WTC11 (cell line): ENCODE measurements at regions not wholly inside any gene's neighbourhood (a gene's known extent, or its start where the extent isn't known, plus 50 kb on each side); places are given as distances from the start of the nearest gene placed in this dataset.

Source experiments
- ATAC-seq: fragments of 200-7000 bp; cut with Tn5 transposase; 2 replicates; pipeline ENCODE4 v1.10.0; 2021; ENCODE audit warnings: mild to moderate bottlenecking, moderate library complexity
- CTCF ChIA-PET: fragments of 300-600 bp; sonication (Branson Sonifier 250); formaldehyde crosslinking; loops from one replicate; lab custom pipeline; 2021; ENCODE audit warnings: antibody characterized with exemption; lab: Charles Lee
- POLR2A ChIA-PET: fragments of 350-600 bp; sonication (Branson Sonifier 250); formaldehyde crosslinking; loops from one replicate; lab custom pipeline; 2021; ENCODE audit warnings: antibody characterized with exemption; lab: Charles Lee
- DNase-seq: peaks from one replicate; pipeline ENCODE4 v3.0.0; 2021; ENCODE audit warnings: low spot score
- H3K27ac Mint-ChIP-seq: 2 replicates; pipeline ENCODE4 v1.8.0; 2021; ENCODE audit warnings: mixed read lengths
- H3K27me3 Mint-ChIP-seq: 2 replicates; pipeline ENCODE4 v1.8.0; 2021; ENCODE audit warnings: low read depth, mild to moderate bottlenecking, moderate library complexity, mixed read lengths
- H3K36me3 Mint-ChIP-seq: 2 replicates; pipeline ENCODE4 v1.8.0; 2021; ENCODE audit warnings: mixed read lengths
- H3K4me1 Mint-ChIP-seq: 2 replicates; pipeline ENCODE4 v1.8.0; 2022; ENCODE audit warnings: mixed read lengths
- H3K4me3 Mint-ChIP-seq: 2 replicates; pipeline ENCODE4 v1.8.0; 2021; ENCODE audit warnings: mild to moderate bottlenecking, moderate library complexity, mixed read lengths
- H3K9me3 Mint-ChIP-seq: 2 replicates; pipeline ENCODE4 v1.8.0; 2021; ENCODE audit warnings: mixed read lengths
- AR ChIP-seq: fragments of 250-450 bp; sonication (Bioruptor Pico); IDR thresholded peaks from 2 replicates; pipeline ENCODE4 v1.9.0; 2021; ENCODE audit warnings: mild to moderate bottlenecking
- CDX4 ChIP-seq: fragments of 250-450 bp; sonication (Bioruptor Pico); IDR thresholded peaks from 2 replicates; pipeline ENCODE4 v1.9.0; 2021; ENCODE audit warnings: moderate library complexity, mild to moderate bottlenecking, inconsistent platforms, borderline replicate concordance
- CREB1 ChIP-seq: sonication (generic); formaldehyde crosslinking; IDR thresholded peaks from 2 replicates; pipeline ENCODE4 v1.8.0; 2023; ENCODE audit warnings: mild to moderate bottlenecking, missing genetic modification reagents
- E2F4 ChIP-seq: sonication (generic); formaldehyde crosslinking; IDR thresholded peaks from 2 replicates; pipeline ENCODE4 v1.8.1; 2022; ENCODE audit warnings: low read depth, mild to moderate bottlenecking, moderate library complexity, missing genetic modification reagents, borderline replicate concordance
- EMX1 ChIP-seq: fragments of 250-450 bp; sonication (Bioruptor Pico); IDR thresholded peaks from 2 replicates; pipeline ENCODE4 v1.8.0; 2021; ENCODE audit warnings: mild to moderate bottlenecking
- ESRRA ChIP-seq: sonication (generic); formaldehyde crosslinking; IDR thresholded peaks from 2 replicates; pipeline ENCODE4 v1.8.1; 2022; ENCODE audit warnings: mild to moderate bottlenecking, missing genetic modification reagents, borderline replicate concordance
- FOXP4 ChIP-seq: sonication (generic); formaldehyde crosslinking; IDR thresholded peaks from 2 replicates; pipeline ENCODE4 v1.8.0; 2022; ENCODE audit warnings: mild to moderate bottlenecking, missing genetic modification reagents
- IRF1 ChIP-seq: sonication (generic); formaldehyde crosslinking; IDR thresholded peaks from 2 replicates; pipeline ENCODE4 v1.8.0; 2023; ENCODE audit warnings: missing genetic modification reagents
- MLX ChIP-seq: sonication (generic); formaldehyde crosslinking; IDR thresholded peaks from 2 replicates; pipeline ENCODE4 v1.8.1; 2023; ENCODE audit warnings: mild to moderate bottlenecking, missing genetic modification reagents, moderate library complexity
- MXD4 ChIP-seq: fragments of 250-450 bp; sonication (Bioruptor Pico); IDR thresholded peaks from 2 replicates; pipeline ENCODE4 v1.8.0; 2021; ENCODE audit warnings: mild to moderate bottlenecking, moderate library complexity, borderline replicate concordance
- PRRX2 ChIP-seq: fragments of 250-450 bp; sonication (Bioruptor Pico); IDR thresholded peaks from 2 replicates; pipeline ENCODE4 v1.8.0; 2021; ENCODE audit warnings: mild to moderate bottlenecking
- RELA ChIP-seq: sonication (generic); formaldehyde crosslinking; IDR thresholded peaks from 2 replicates; pipeline ENCODE4 v1.8.1; 2022; ENCODE audit warnings: missing genetic modification reagents, mild to moderate bottlenecking, borderline replicate concordance
- SMAD3 ChIP-seq: sonication (generic); formaldehyde crosslinking; IDR thresholded peaks from 2 replicates; pipeline ENCODE4 v1.8.0; 2022; ENCODE audit warnings: missing genetic modification reagents, mild to moderate bottlenecking, borderline replicate concordance
- SMAD4 ChIP-seq: sonication (generic); formaldehyde crosslinking; IDR thresholded peaks from 2 replicates; pipeline ENCODE4 v1.8.0; 2022; ENCODE audit warnings: mild to moderate bottlenecking, missing genetic modification reagents
- ZNF121 ChIP-seq: sonication (generic); formaldehyde crosslinking; IDR thresholded peaks from 2 replicates; pipeline ENCODE4 v1.8.0; 2023; ENCODE audit warnings: missing genetic modification reagents
- ZNF416 ChIP-seq: fragments of 250-450 bp; sonication (Bioruptor Pico); IDR thresholded peaks from 2 replicates; pipeline ENCODE4 v1.9.0; 2021; ENCODE audit warnings: mild to moderate bottlenecking, inconsistent platforms
- ZNF532 ChIP-seq: fragments of 250-450 bp; sonication (Bioruptor Pico); IDR thresholded peaks from 2 replicates; pipeline ENCODE4 v1.9.0; 2021; ENCODE audit warnings: mild to moderate bottlenecking, borderline replicate concordance
- ZNF671 ChIP-seq: fragments of 250-450 bp; sonication (Bioruptor Pico); IDR thresholded peaks from 2 replicates; pipeline ENCODE4 v1.8.0; 2021; ENCODE audit warnings: mild to moderate bottlenecking

GRCh38 chr1:4075436-4076225, 175.6 kb upstream of the C1orf174 start (continued):
- TF ChIP-seq MLX (CRISPR knock-in tag), result no peak
- no peak for TF ChIP-seq MXD4 (CRISPR knock-in tag)
- no peak for TF ChIP-seq FOXP4 (CRISPR knock-in tag)
- TF ChIP-seq PRRX2 (CRISPR knock-in tag), result no peak
- TF ChIP-seq SMAD4, result no peak
- TF ChIP-seq EMX1 (CRISPR knock-in tag), result no peak
- no peak for TF ChIP-seq ESRRA (CRISPR knock-in tag)
- TF ChIP-seq, all 79 proteins: peak for 0

- CTCF ChIA-PET, result no interaction called here
- peaks cover 75% of the 10 kb centered on the region for H3K36me3 Mint-ChIP-seq
- no peak for DNase-seq
These were observed 176.3 kb upstream of the C1orf174 start for GRCh38 chr1:4076346-4076745.

More at GRCh38 chr1:4076346-4076745, 176.3 kb upstream of the C1orf174 start:
- no peaks in the 10 kb centered on the region for H3K4me1 Mint-ChIP-seq
- POLR2A ChIA-PET, result no interaction called here
- H3K27ac Mint-ChIP-seq, result no peak overlapping the region
- no peak for TF ChIP-seq RELA (CRISPR knock-in tag)
- TF ChIP-seq E2F4, result no peak
- TF ChIP-seq ZNF121, result no peak
- TF ChIP-seq CREB1 (CRISPR knock-in tag), result no peak
- no peak for TF ChIP-seq ZNF532 (CRISPR knock-in tag)
- no peak for TF ChIP-seq SMAD4
- no peak for TF ChIP-seq CDX4 (CRISPR knock-in tag)
- TF ChIP-seq AR (CRISPR knock-in tag), result no peak
- TF ChIP-seq IRF1 (CRISPR knock-in tag), result no peak
- no peak for TF ChIP-seq SMAD3
- no peak for TF ChIP-seq FOXP4 (CRISPR knock-in tag)
- TF ChIP-seq ZNF671, result no peak
- TF ChIP-seq ZNF416 (CRISPR knock-in tag), result no peak
- ATAC-seq, result no peak
- H3K27me3 Mint-ChIP-seq, result peaks cover 11% of the 10 kb centered on the region
- peaks cover 58% of the 10 kb centered on the region for H3K9me3 Mint-ChIP-seq
- H3K4me3 Mint-ChIP-seq, result no peak overlapping the region
